Neural progenitor cell (in vitro differentiated cells): ENCODE measurements at regions not wholly inside any gene's neighbourhood (a gene's known extent, or its start where the extent isn't known, plus 50 kb on each side); places are given as distances from the start of the nearest gene placed in this dataset.
"Not testable (repeated sequence)": the region's sequence is repeated elsewhere in the genome, so short reads cannot be mapped to it uniquely, and the experiment has no call there.

Source experiments
- EZH2 ChIP-seq: fragments of 200-600 bp; sonication (generic); IDR thresholded peaks from 2 replicates; pipeline ENCODE4 v1.6.1; 2017; ENCODE audit warnings: antibody characterized with exemption, mild to moderate bottlenecking, moderate library complexity
- TF ChIP-seq, protein P1 (sequence below): fragments of 200-600 bp; sonication (generic); IDR thresholded peaks from 2 replicates; pipeline ENCODE4 v1.5.1; 2017; ENCODE audit warnings: antibody characterized with exemption, mild to moderate bottlenecking

DNA sequence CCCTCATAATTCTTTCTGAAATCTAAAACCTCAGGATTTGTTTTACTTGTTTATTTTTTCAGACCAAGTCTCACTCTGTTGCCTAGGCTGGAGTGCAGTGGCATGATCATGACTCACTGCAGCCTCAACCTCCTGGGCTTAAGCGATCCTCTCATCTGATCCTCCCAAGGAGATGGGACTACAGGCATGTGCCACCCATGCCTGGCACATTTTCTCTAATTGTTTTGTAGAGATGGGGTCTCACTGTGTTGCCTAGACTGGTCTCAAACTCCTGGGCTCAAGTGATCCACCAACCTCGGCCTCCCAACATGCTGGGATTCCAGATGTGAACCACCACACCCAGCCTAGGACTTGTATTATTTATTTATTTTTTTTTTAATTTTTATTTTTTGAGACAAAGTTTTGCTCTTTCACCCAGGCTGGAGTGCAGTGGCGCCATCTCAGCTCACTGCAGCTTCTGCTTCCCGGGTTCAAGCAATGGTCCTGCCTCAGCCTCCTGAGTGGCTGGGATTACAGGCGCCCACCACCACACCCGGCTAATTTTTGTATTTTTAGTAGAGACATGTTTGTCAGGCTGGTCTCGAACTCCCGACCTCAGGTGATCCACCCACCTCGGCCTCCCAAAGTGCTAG lies 281.9 kb downstream of the GOLGA6L6 start:
- TF ChIP-seq EZH2, result not testable (repeated sequence)
- TF ChIP-seq, protein P1, sequence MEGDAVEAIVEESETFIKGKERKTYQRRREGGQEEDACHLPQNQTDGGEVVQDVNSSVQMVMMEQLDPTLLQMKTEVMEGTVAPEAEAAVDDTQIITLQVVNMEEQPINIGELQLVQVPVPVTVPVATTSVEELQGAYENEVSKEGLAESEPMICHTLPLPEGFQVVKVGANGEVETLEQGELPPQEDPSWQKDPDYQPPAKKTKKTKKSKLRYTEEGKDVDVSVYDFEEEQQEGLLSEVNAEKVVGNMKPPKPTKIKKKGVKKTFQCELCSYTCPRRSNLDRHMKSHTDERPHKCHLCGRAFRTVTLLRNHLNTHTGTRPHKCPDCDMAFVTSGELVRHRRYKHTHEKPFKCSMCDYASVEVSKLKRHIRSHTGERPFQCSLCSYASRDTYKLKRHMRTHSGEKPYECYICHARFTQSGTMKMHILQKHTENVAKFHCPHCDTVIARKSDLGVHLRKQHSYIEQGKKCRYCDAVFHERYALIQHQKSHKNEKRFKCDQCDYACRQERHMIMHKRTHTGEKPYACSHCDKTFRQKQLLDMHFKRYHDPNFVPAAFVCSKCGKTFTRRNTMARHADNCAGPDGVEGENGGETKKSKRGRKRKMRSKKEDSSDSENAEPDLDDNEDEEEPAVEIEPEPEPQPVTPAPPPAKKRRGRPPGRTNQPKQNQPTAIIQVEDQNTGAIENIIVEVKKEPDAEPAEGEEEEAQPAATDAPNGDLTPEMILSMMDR, result not testable (repeated sequence)
